ENCODE measurements at regions not wholly inside any gene's neighbourhood (a gene's known extent, or its start where the extent isn't known, plus 50 kb on each side); places are given as distances from the start of the nearest gene placed in this dataset.

DNA sequence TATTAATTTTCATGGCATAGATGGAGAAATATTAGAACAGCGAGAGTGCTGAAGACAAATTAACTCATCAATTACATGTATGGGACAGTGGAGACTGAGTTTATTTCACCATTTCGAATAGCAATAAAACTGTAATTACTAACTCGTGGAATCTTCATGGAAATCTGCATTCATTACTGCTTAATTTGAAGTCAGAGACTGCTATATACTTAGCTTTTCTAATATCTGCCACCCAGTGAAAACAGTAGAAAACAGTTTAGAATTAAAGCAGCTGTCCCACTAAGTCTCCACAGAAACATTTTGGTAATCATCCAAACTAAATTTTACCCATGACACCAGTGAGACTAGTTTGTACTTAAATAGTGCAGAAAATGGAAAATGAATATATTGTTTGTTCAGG lies 56.8 kb downstream of the IZUMO3 start:
- no peak for DNase-seq

DNA sequence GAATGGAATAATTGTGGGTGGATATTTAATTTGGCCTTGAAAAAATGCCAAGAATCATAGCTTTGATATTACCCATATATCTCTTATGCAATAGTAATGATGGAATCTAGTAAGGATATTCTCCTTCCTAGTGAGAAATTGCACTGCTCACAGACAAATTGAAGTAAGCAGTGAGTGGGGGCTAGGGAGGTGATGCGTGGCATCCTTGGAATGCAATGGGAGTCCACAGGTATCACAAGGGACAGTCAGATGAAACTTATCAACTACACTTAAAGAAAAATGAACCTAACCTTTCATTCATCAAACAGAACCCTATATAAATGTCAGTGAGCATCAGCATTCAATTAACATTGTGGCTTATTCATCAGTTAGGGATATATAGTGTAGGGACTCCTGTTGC lies 57.8 kb downstream of the IZUMO3 start:
- DNase-seq = no peak

- DNase-seq = no peak
Observed at GRCh38 chr9:24487250-24487861, 58.3 kb downstream of the IZUMO3 start.

- no peak for DNase-seq
Observed at GRCh38 chr9:24479361-24480059, 66.2 kb downstream of the IZUMO3 start.

DNA sequence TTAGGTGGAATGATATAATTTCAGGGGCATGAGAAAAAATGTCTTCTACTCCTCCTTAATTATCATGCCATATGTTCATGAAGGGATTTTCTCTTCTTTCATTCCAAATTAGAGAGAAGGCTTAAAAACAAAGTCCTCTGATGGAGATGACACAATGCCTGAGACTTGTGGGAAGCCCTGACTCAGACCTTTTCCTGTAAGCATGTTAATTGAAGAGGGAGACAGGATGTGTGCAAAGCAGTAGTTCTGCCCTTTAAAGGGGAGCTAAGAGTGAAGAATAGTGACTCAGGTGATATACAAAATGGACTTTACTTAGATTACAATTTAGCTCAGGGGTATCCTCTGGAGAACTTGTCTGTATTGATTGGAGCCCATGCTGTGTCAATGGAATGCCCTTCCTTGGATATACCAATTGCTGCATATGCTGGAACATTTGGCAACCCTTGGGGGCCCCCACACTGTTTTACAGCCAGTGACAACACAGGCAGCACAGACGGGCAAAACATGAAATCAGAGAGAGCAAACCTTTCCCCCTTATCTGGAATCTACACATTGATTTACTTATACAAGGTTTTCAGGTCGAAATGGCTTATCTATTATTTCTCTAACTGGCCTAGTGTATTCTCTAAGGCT lies 81.3 kb downstream of the IZUMO3 start:
- no peak for DNase-seq

- no peak for DNase-seq
Observed at GRCh38 chr9:24462951-24463350, 82.7 kb downstream of the IZUMO3 start.

DNA sequence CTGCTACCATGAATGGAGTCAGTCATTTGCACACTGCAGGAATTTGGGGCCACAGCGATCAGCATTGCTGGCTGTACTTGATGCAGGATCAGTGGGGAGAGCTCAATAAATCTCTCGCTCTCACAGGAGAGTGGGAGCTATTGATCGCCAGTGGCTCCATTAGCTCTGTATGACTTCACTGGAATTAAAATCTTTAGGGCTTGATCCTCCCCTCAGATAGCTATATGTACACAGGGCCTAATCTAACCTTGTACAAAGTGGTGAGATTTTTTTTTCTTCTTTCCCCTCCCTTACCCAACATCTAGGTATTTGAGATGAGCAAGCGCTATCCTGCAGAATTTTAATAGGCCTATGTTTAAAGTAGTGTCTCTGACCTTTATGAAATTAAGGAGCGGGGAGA lies 84.9 kb downstream of the IZUMO3 start:
- DNase-seq = no peak

DNA sequence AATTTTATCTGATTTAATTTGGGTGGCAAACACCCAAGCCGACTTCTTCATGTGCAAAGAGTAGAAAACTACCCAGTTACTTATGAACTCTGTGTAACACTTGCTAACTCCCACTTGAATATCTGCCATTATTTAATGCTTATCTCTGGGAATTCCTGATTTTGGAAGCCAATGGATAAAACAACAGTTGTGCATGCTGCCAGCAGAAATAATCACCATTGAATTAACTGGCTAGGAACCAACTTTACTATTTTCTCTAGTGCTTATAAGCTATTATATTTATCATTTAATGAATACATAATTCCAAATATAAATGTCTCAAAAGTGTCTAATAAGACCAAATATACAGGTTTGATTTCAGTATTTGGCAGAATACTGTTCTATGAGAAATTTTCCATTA lies 85.7 kb downstream of the IZUMO3 start:
- DNase-seq = no peak

DNA sequence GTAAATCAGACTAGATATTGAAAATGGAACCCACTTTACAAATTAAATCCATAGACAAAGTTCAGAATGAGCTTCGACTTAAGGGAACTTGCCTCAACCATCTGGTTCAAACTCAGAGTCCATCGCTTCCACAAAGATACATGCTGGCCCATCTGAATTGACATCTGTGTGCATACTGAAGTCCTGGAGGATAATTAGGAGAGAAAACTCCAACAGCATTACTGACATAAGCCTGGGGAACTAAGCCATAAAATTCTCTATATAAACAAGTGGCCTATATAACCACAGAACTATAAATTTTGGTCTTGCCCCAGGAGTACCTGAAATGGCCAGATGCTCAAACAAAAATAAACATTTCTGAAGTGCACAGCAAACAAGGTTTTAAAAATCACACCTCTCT lies 94.4 kb downstream of the IZUMO3 start:
- no peak for DNase-seq

GRCh38 chr9:24449976-24450375 lies 95.7 kb downstream of the IZUMO3 start:
- DNase-seq = no peak

DNA sequence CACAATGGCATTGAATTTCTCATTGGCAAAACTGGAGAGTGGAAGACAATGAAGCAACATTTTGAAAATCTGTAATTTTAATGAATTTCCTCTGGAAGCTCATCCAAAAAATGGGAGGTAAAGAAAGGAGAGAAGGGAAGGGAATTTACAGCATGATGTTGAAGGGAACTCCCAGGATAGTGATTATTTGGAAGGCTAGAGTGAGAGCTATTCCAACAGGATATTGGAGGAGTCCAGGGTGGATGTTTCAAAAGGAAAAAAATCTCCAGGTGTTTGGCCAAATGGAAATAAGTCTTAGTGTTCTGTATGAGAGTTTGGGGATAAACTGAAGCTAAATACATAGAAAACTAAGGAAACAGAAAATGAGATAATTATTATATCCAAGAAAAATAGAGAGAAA lies 106.2 kb downstream of the IZUMO3 start:
- DNase-seq = no peak

GRCh38 chr9:24438876-24439275 lies 106.8 kb downstream of the IZUMO3 start:
- DNase-seq = no peak

GRCh38 chr9:24436761-24437160 lies 108.9 kb downstream of the IZUMO3 start:
- DNase-seq = no peak

DNA sequence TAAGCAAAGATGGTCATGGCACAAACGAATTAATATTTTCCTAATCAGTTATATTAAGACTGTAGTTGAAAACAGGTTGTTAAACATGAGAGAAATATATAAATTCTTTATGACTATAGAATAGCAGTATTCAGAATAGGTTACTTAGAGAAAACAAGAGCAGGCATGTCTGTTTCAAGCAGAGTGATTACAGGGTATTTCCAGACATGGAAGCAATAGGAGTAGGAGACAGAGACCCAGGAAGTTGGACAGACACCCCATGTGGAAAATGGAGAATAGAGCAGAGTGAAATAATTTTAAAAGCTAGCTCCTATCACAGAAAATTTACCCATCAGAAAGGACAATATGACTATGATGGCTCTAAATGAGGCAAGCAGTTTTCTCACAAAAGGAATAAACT lies 111.5 kb downstream of the IZUMO3 start:
- DNase-seq = no peak

DNA sequence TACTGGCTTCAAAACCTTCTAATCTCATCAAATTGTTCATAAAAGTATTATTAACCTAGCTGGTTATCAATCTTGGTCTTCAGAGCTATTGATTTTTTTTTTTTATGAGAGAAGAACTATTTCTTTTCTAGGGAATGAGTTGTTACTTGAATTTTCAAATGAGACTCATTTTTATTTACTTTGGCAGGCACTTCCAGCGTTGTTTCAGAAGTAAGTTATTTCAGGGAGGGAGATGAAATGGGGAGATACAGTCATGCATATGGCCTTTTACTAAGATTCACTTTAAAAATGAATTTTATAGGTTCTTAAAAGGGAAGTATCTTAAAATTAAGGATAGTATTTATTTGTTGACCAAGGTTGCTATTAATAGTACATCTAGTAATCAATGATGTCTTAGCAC lies 129.6 kb downstream of the IZUMO3 start:
- no peak for DNase-seq

DNA sequence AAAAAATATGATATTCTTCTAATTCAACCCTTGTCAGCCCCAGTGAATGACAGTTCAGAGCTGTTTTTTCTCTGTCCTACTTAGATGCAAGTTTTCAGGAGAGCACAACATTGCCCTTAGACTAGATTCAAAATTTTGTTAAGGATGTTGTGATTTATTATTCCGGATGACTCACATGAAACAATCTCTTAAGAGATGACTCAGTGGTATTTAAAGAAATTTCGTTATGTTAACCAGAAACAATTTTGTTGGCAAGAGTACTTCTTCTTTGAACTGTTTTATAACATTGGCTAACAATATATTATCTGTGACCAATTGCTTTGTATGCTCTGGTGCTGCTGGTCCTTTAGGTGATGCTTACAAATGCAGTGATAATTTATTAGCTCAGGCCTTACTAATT lies 132.0 kb downstream of the IZUMO3 start:
- DNase-seq = no peak

GRCh38 chr9:24398466-24398865 lies 147.2 kb downstream of the IZUMO3 start:
- no peak for DNase-seq

DNA sequence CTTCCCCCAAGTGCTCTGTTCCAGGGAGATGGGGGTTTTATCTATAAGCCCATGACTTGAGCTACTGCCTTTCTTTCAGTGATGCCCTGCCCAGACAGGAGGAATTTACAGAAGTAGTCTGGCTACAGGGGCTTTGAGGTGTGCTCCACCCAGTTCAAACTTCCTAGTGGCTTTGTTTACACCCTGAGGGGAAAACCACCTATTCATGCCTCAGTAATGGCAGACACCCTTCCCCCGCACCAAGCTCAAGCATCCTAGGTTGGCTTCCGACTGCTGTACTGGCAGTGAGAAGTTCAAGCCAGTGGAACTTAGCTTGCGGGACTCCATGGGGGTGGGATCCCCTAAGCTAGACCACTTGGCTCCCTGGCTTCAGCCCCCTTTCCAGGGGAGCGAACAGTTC lies 154.6 kb downstream of the IZUMO3 start:
- DNase-seq = no peak

GRCh38 chr9:24385077-24385476 lies 160.6 kb downstream of the IZUMO3 start:
- DNase-seq = no peak

DNA sequence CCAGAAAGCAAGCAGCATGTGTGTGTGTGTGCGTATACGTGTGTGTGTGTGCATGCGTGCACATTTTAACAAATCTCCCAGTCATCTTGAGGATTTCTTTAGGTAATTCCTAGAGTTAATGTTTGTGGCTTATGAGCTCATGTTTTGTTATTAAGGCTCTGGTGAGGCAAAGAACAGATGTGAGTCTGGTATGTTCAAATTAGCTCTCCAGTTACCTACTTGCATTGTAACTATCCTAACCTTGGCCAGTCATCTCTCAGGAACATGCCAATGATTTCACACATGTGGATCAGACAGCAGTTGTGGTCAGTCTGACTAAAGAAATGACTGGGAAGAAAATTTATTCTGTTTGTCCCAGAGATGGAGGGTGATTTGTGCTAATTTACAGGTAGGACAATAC lies 163.1 kb downstream of the IZUMO3 start:
- no peak for DNase-seq

DNA sequence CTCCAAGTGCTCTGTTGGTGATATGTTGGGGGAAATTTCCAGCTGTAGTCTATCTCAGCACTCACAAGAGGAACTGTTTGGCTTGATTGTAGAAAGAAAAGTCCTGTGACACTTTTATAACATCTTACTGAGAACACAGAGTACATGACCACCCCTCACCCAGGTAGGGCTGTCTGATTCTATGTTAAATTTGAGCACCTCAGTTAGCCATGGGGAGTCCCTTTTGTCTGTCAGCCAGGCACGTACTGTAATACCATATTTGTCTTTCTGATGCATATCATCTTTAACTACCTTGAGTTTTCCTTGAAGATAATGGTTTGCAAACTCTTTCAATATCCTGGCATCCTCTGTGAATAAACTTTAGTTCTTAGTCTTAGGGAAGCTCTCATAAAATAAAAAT lies 164.5 kb downstream of the IZUMO3 start:
- DNase-seq = no peak

- DNase-seq = no peak
Observed at GRCh38 chr9:24359046-24359445, 186.7 kb downstream of the IZUMO3 start.

- DNase-seq = no peak
Observed at GRCh38 chr9:24351973-24352372, 193.7 kb downstream of the IZUMO3 start.

GRCh38 chr9:24351258-24351657 lies 194.4 kb downstream of the IZUMO3 start:
- DNase-seq = no peak

DNA sequence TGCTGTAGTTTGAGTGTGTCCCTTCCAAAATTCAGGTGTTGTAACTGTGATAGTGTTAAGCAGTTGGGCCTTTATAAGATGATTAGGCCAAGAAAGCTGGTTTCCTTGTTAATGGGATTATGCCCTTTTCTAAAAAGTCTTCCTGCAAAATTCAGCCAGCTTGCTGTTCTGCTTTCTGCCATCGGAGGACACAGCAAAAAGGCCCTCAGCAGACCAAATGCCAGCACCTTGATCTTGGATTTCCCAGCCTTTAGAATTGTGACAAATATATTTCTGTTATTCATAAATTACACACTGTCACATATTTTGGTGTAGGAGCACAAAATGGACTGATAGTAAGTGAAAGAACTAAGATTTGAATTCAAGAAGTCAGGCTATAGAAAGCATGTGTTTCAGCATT lies 203.2 kb downstream of the IZUMO3 start:
- DNase-seq = no peak
